GM18907 (cell line): ENCODE measurements at regions not wholly inside any gene's neighbourhood (a gene's known extent, or its start where the extent isn't known, plus 50 kb on each side); places are given as distances from the start of the nearest gene placed in this dataset.
"Not testable (repeated sequence)": the region's sequence is repeated elsewhere in the genome, so short reads cannot be mapped to it uniquely, and the experiment has no call there.

Source experiments
- ATAC-seq: cut with Tn5 transposase; IDR thresholded peaks from one replicate; pipeline ENCODE4 v1.9.1; 2021; ENCODE audit warnings: mild to moderate bottlenecking, moderate library complexity; ENCODE audit not compliant: unreplicated experiment

GRCh38 chr9:75718677-75719076, 171.8 kb upstream of the PCSK5 start:
- ATAC-seq: no peak

- ATAC-seq: no peak
Measured at GRCh38 chr9:75728391-75728790, 162.1 kb upstream of the PCSK5 start.

GRCh38 chr9:75734802-75735201, 155.7 kb upstream of the PCSK5 start:
- ATAC-seq: no peak

DNA sequence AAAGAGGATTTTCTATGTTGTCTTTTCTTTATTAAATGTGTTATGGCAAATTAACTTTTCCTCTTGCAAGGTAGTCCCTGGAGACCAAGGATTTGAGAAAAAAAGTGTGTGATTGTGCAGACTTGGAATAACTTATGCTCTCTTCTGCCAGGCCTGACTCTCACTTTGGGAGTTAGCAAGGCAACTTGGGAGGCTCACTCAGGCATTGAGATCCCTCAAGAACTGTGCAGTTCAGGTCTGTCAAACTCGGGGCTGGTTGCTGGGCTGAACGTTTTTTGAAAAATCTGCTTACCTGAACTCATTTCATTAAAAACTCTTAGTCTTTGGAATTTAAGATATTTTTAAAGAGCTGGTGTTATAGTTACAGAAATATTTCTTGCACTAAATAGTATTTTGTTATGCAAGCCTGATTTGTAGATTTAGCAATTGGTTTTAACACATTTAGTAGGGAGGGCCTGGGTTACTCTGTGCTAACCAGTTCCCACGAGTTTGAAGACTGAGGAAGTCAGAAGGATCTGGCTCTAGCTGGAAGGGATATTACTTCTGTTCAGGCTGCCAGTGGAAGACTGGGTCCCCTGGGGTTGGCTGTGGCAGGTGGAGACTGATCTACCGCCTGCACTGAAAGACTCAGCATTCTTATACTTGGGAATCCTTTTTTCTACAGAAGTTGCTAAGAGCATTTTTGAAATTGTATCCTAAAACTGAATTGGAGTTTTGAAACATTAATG, 150.4 kb upstream of the PCSK5 start:
- ATAC-seq: no peak

DNA sequence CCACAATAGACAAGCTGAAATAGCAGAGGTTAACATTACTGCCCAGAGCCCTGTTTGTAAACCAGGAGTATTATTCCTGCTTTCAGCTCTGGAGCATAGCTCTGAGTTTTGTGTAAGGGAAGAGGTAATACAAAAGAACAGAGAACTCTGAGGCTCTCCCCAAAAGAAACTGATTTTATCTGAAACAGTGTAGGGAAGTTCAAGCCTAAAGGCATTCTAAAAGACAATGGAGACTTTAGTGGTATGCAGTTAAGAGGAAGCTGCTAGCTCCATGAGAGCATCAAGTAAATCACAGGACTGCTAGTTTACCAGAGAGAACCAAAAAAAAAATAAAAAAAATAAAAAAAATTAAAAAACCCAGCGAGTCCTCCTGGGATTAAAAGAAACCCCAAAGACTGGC, 146.6 kb upstream of the PCSK5 start:
- ATAC-seq: no peak

DNA sequence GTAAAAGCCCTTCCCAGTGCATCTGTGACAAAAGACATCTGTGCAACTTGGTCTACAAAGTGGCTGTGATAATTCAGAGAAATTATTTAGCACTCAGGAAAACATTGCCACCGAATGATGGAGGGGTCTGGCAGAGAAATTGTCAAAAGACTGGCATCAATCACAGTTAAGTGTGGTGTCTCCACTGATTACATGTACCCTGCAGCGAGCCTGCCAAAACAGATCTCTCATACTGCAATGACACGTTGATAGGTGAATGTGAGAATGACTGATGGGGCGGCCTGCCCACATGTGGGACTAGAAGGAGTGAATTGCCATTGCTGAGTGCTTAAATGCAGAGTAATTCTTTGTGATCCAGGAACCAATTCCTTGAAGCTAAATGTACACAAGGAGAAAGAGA, 136.4 kb upstream of the PCSK5 start:
- ATAC-seq: no peak

GRCh38 chr9:75775166-75775565, 115.3 kb upstream of the PCSK5 start:
- ATAC-seq: no peak

- no peak for ATAC-seq
Measured at GRCh38 chr9:75775966-75776691, 114.3 kb upstream of the PCSK5 start.

GRCh38 chr9:75780185-75780584, 110.3 kb upstream of the PCSK5 start:
- no peak for ATAC-seq

GRCh38 chr9:75788006-75788634, 102.4 kb upstream of the PCSK5 start:
- ATAC-seq: no peak

- no peak for ATAC-seq
Measured at GRCh38 chr9:75797085-75797580, 93.3 kb upstream of the PCSK5 start.

DNA sequence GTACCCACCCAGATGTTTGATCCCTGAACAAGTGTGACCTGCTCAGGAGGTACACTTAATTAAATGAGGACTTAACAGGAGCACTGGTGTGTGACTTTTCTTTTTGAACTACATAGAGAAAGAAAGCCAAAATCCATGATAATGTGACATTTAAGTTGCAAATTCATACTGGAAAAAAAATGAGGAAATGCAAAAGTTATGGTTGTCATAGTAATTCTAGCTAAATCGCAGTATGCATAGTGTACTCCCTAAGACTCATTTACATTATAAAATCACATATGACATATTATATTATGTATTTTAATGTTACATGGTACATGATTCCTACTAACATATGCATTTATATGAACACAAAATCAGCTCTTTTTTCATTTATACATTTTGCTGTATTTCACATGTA, 92.0 kb upstream of the PCSK5 start:
- ATAC-seq: no peak

- no peak for ATAC-seq
Measured at GRCh38 chr9:75803130-75803529, 87.3 kb upstream of the PCSK5 start.

GRCh38 chr9:75810063-75810462, 80.4 kb upstream of the PCSK5 start:
- no peak for ATAC-seq

DNA sequence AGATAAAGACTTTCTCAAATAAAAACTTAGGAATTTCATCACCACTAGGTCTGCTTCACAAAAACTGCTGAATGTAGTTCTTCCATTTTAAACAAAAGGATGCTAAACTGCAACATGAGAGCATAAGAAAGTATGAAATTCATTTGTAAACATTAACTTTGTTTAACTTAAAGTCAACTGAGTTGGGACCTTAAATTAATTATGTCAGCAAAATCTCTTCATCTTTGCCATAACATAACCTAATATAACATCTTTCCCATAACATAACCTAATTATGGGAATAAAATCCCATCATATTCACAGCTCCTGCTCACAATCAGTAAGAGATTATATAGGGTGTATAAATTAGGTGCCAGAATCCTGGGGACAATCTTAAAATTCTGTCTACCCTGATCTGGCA, 78.8 kb upstream of the PCSK5 start:
- no peak for ATAC-seq

DNA sequence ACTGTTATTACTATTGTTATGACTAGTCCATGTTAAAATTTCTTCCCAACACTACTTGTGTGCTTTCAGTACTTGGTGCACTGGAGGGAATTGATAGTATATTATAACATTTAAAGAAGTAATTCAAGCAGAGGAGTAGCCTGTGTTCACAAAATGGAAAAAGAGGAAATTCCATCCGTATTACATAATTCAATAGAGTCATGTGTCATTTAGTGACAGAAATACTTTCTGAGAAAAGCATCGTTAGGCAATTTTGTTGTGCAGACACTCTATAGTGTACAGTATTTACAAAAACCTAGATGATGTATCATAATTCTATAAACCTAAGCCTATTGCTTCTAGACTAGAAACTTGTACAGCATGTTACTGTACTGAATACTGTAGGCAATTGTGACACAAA, 78.3 kb upstream of the PCSK5 start:
- no peak for ATAC-seq

DNA sequence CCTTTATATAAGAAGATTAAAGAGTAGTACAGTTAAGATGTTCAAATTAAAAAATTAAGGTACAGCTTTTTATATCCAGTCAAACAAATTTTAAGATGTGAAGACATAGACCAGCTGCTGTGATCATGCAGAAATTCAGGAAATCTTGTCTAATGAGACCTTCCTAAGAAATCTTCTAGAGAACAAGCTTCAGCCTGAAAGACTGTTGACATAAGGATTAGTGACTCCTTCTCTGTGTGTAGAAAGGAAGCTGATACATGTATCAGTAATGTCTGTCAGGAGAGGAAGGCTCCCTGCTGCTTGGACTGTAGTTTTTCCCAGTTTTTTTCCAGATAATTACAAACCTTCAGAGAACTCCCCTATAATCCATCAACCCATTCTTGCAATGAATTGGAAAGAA, 75.8 kb upstream of the PCSK5 start:
- no peak for ATAC-seq

DNA sequence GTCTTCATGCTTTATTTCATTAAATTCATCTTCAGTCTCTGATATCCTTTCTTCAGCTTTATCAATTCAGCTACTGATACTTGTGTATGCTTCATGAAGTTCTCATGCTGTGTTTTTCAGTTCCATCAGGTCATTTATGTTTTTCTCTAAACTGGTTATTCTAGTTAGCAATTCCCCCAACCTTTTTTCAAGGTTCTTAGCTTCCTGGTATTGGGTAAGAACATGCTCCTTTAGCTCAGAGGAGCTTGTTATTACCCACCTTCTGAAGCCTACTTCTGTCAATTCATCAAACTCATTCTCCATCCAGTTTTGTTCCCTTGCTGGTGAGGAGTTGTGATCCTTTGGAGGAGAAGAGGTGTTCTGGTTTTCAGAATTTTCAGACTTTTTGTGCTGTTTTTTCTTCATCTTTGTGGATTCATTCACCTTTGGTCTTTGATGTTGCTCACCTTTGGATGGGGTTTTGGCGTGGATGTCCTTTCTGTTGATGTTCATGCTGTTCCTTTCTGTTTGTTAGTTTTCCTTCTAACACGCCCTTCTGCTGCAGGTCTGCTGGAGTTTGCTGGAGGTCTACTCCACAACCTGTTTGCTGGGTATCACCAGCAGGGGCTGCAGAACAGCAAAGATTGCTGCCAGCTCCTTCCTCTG, 69.9 kb upstream of the PCSK5 start:
- ATAC-seq: not testable (repeated sequence)

- no peak for ATAC-seq
Measured at GRCh38 chr9:75823151-75823550, 67.3 kb upstream of the PCSK5 start.

DNA sequence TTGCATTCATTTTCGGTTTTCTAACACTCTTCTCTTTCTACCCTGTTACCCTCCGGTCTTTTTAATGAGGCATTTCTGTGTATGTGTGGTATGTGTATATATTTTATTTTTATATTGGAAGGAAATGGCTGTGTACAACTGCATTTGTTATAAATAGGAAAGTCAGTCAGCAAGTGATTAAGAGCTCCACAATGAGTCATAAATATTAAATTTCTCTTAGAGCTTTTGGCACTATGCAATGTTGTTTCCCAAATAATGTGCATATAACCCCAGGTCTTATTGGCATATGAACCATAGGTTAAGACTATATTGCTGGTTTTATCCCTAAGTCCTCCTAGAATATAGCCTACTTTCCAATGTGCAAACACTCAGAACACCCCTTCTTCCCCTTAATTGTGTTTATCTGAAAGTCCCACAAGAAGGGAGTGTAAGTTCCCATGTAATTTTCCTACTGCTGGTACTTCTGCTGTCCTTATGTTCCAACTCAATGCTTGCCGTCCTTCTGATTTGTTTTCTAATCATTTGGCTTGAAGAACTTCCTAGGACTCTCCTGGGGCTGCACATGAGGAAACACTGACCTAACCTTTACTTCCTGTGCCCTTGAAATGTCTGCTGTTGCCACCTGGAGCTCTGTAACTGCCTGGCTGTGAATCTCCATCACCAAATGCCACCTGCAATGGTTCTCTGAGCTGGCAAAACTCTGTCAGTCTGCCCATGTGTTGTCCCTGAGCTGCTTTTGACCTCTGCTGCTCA, 65.5 kb upstream of the PCSK5 start:
- no peak for ATAC-seq

- no peak for ATAC-seq
Measured at GRCh38 chr9:75826314-75826713, 64.2 kb upstream of the PCSK5 start.
